Upper lobe of left lung (tissue), 4 donors: ENCODE measurements at regions not wholly inside any gene's neighbourhood (a gene's known extent, or its start where the extent isn't known, plus 50 kb on each side); places are given as distances from the start of the nearest gene placed in this dataset.

Experiments
- POLR2A ChIP-seq, 4 donors: fragments of 450-650 bp; IDR thresholded peaks; one replicate each; pipeline ENCODE4 v1.5.1; 2016 to 2017; ENCODE audit warnings: antibody characterized with exemption in 4 of 4, mild to moderate bottlenecking in 2 of 4
- TF ChIP-seq, protein P1 (sequence below), 6 experiments: fragments of 450-650 bp in 4 of 6; fragments of 200-600 bp in 2 of 6; sonication (generic) in 2 of 6; IDR thresholded peaks; one replicate each; pipeline ENCODE4 v1.5.1; 2016 to 2019; ENCODE audit warnings: antibody characterized with exemption in 6 of 6

DNA sequence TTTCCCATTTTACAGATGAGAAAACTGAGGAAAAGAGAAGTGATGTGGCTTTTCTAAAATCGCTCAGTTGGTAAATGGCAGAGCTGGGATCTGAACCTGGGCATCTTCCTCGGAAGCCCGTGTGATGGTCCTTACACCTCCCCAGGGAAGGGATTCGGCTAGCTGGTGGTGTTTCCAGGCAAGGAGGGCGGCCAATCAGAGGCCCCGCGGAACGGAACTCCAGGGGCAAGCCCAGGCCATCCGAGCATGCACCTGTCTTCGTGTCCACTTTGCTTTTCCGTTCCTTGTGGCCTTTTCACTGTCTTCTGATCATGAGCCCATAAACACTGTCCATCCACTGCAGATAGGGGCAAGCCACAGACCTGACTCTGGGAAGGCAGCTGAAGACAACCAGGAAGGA is 114.8 kb upstream of the TMEM132D start:
- no peak for TF ChIP-seq POLR2A (IDR thresholded peaks at IDR 0.05)
- TF ChIP-seq, protein P1, sequence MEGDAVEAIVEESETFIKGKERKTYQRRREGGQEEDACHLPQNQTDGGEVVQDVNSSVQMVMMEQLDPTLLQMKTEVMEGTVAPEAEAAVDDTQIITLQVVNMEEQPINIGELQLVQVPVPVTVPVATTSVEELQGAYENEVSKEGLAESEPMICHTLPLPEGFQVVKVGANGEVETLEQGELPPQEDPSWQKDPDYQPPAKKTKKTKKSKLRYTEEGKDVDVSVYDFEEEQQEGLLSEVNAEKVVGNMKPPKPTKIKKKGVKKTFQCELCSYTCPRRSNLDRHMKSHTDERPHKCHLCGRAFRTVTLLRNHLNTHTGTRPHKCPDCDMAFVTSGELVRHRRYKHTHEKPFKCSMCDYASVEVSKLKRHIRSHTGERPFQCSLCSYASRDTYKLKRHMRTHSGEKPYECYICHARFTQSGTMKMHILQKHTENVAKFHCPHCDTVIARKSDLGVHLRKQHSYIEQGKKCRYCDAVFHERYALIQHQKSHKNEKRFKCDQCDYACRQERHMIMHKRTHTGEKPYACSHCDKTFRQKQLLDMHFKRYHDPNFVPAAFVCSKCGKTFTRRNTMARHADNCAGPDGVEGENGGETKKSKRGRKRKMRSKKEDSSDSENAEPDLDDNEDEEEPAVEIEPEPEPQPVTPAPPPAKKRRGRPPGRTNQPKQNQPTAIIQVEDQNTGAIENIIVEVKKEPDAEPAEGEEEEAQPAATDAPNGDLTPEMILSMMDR (IDR thresholded peaks at IDR 0.05), result no peak
